GM13977 (cell line): ENCODE measurements at regions not wholly inside any gene's neighbourhood (a gene's known extent, or its start where the extent isn't known, plus 50 kb on each side); places are given as distances from the start of the nearest gene placed in this dataset.
"Not testable (repeated sequence)": the region's sequence is repeated elsewhere in the genome, so short reads cannot be mapped to it uniquely, and the experiment has no call there.

Experiments
- DNase-seq: peaks from one replicate; pipeline ENCODE4 v3.0.0; 2012; ENCODE audit warnings: low spot score
- CTCF ChIP-seq: IDR thresholded peaks from 2 replicates; pipeline ENCODE4 v1.5.1; 2012; ENCODE audit warnings: mild to moderate bottlenecking, control low read depth; ENCODE audit not compliant: insufficient read depth; ENCODE audit errors: extremely low read depth, missing control alignments
- in situ Hi-C: fragments of 300-500 bp; cut with MboI; formaldehyde crosslinking; loops from one replicate; pipeline ENCODE4 v1.12.0; 2022; ENCODE audit warnings: low sequenced_read_pairs, low pct_unique_long_range_greater_than_20kb, mixed read lengths, inconsistent platforms; ENCODE audit not compliant: unreplicated experiment

- in situ Hi-C loops, DNase-seq: not testable (repeated sequence)
These were observed 53.9 kb downstream of the CDRT15L2 start for GRCh38 chr17:20633268-20634059.

- DNase-seq, in situ Hi-C loops: not testable (repeated sequence)
These were observed 60.6 kb downstream of the CDRT15L2 start for GRCh38 chr17:20640147-20640546.

GRCh38 chr17:20646661-20647272, 67.2 kb downstream of the CDRT15L2 start:
- DNase-seq, in situ Hi-C loops: not testable (repeated sequence)
- TF ChIP-seq CTCF = peak; percentile 53

GRCh38 chr17:20649097-20649767, 69.7 kb downstream of the CDRT15L2 start:
- DNase-seq = peak; percentile 44
- in situ Hi-C loops = not testable (repeated sequence)

GRCh38 chr17:20651022-20651421, 71.5 kb downstream of the CDRT15L2 start:
- in situ Hi-C loops = not testable (repeated sequence)

GRCh38 chr17:20651736-20652135, 72.2 kb downstream of the CDRT15L2 start:
- DNase-seq, in situ Hi-C loops: not testable (repeated sequence)

More at GRCh38 chr17:20651022-20651421, 71.5 kb downstream of the CDRT15L2 start:
- not testable (repeated sequence) for DNase-seq

GRCh38 chr17:20653391-20653790, 73.9 kb downstream of the CDRT15L2 start:
- in situ Hi-C loops, DNase-seq: not testable (repeated sequence)

GRCh38 chr17:20654114-20654513, 74.6 kb downstream of the CDRT15L2 start:
- DNase-seq, in situ Hi-C loops: not testable (repeated sequence)

GRCh38 chr17:20654575-20654974, 75.1 kb downstream of the CDRT15L2 start:
- DNase-seq, in situ Hi-C loops: not testable (repeated sequence)

- in situ Hi-C loops, DNase-seq: not testable (repeated sequence)
These were observed 85.8 kb downstream of the CDRT15L2 start for GRCh38 chr17:20665103-20665955.

GRCh38 chr17:20666689-20667088, 87.2 kb downstream of the CDRT15L2 start:
- in situ Hi-C loops, DNase-seq: not testable (repeated sequence)

GRCh38 chr17:20667712-20668111, 88.2 kb downstream of the CDRT15L2 start:
- DNase-seq, in situ Hi-C loops: not testable (repeated sequence)

GRCh38 chr17:20668316-20668715, 88.8 kb downstream of the CDRT15L2 start:
- in situ Hi-C loops = not testable (repeated sequence)

GRCh38 chr17:20668868-20669267, 89.3 kb downstream of the CDRT15L2 start:
- in situ Hi-C loops, DNase-seq: not testable (repeated sequence)

More at GRCh38 chr17:20668316-20668715, 88.8 kb downstream of the CDRT15L2 start:
- not testable (repeated sequence) for DNase-seq

- DNase-seq, in situ Hi-C loops: not testable (repeated sequence)
These were observed 91.0 kb downstream of the CDRT15L2 start for GRCh38 chr17:20670506-20670905.

- in situ Hi-C loops, DNase-seq: not testable (repeated sequence)
These were observed 94.8 kb downstream of the CDRT15L2 start for GRCh38 chr17:20674374-20674773.
